T-cell (primary cell): ENCODE measurements at regions not wholly inside any gene's neighbourhood (a gene's known extent, or its start where the extent isn't known, plus 50 kb on each side); places are given as distances from the start of the nearest gene placed in this dataset.

Experiments
- ATAC-seq, 4 experiments: fragments of 200-7000 bp in 3 of 4; fragments of 150-1000 bp in 1 of 4; cut with Tn5 transposase; replicated peaks in 1 of 4; 1 replicate in 3 of 4; 2 replicates in 1 of 4; pipeline ENCODE4 v1.10.0; 2021; ENCODE audit warnings: moderate library complexity in 3 of 4, mild to moderate bottlenecking in 2 of 4, moderate number of reproducible peaks in 1 of 4
- CTCF ChIA-PET, 2 donors: fragments of 300-600 bp; sonication (Branson Sonifier 250); formaldehyde crosslinking; loops; one replicate each; lab custom pipeline; 2022; ENCODE audit warnings: antibody characterized with exemption in 2 of 2; lab: Charles Lee
- POLR2A ChIA-PET, 2 donors: fragments of 300-600 bp; sonication (Branson Sonifier 250); formaldehyde crosslinking; loops; one replicate each; lab custom pipeline; 2022; ENCODE audit warnings: antibody characterized with exemption in 2 of 2; lab: Charles Lee
- DNase-seq, 35 experiments: peaks; one replicate each; pipeline versions ENCODE4 v3.0.0 to v3.0.0-alpha.2; 2013 to 2023
- H3K27ac ChIP-seq: one replicate; pipeline ENCODE4 v1.5.1; 2013; ENCODE audit warnings: low read length
- H3K27me3 ChIP-seq, 2 experiments: replicated peaks in 1 of 2; 1 replicate in 1 of 2; 2 replicates in 1 of 2; pipeline versions ENCODE4 v1.6.1 to v1.7.0; 2013; ENCODE audit warnings: low read length in 1 of 2, mixed read lengths in 1 of 2; ENCODE audit not compliant: control insufficient read depth in 2 of 2, insufficient read depth in 2 of 2; ENCODE audit errors: extremely low read depth in 1 of 2
- H3K36me3 ChIP-seq, 2 donors: 1 replicate in 1 of 2; 2 replicates in 1 of 2; pipeline versions ENCODE4 v1.6.1 to v1.7.0; 2013; ENCODE audit warnings: low read length in 1 of 2; ENCODE audit not compliant: control insufficient read depth in 2 of 2, insufficient read depth in 1 of 2; ENCODE audit errors: extremely low read depth in 1 of 2
- H3K4me1 ChIP-seq, 2 experiments: 1 replicate in 1 of 2; 2 replicates in 1 of 2; pipeline versions ENCODE4 v1.6.1 to v1.7.0; 2013; ENCODE audit warnings: low read length in 2 of 2, mixed read lengths in 1 of 2; ENCODE audit not compliant: insufficient read depth in 2 of 2, control insufficient read depth in 1 of 2; ENCODE audit errors: extremely low read depth in 1 of 2
- H3K4me3 ChIP-seq, 2 donors: 1 replicate in 1 of 2; 2 replicates in 1 of 2; pipeline versions ENCODE4 v1.5.1 to v1.7.0; 2013; ENCODE audit warnings: mild to moderate bottlenecking in 2 of 2, low read length in 1 of 2, moderate library complexity in 1 of 2; ENCODE audit not compliant: control insufficient read depth in 1 of 2; ENCODE audit errors: extremely low read depth in 1 of 2
- H3K9me3 ChIP-seq: 2 replicates; pipeline ENCODE4 v1.7.0; 2013
- H3K27ac Mint-ChIP-seq, 2 donors: one replicate each; pipeline ENCODE4 v1.8.0; 2020 to 2021; ENCODE audit warnings: mild to moderate bottlenecking in 2 of 2, mixed read lengths in 2 of 2
- H3K27me3 Mint-ChIP-seq, 2 donors: one replicate each; pipeline ENCODE4 v1.8.0; 2021 to 2022; ENCODE audit warnings: mixed read lengths in 2 of 2
- H3K36me3 Mint-ChIP-seq: one replicate; pipeline ENCODE4 v1.8.0; 2021; ENCODE audit warnings: mixed read lengths
- H3K4me1 Mint-ChIP-seq, 3 donors: one replicate each; pipeline ENCODE4 v1.8.0; 2020 to 2022; ENCODE audit warnings: mixed read lengths in 3 of 3, mild to moderate bottlenecking in 1 of 3
- H3K4me3 Mint-ChIP-seq, 3 donors: one replicate each; pipeline ENCODE4 v1.8.0; 2020 to 2022; ENCODE audit warnings: mild to moderate bottlenecking in 3 of 3, mixed read lengths in 3 of 3, moderate library complexity in 3 of 3
- H3K9me3 Mint-ChIP-seq, 3 donors: one replicate each; pipeline ENCODE4 v1.8.0; 2020 to 2022; ENCODE audit warnings: mixed read lengths in 3 of 3
- WGBS: methylation state at CpG from one replicate; pipeline ENCODE4 v1.1.5; 2013; ENCODE audit warnings: missing lambda C conversion rate; ENCODE audit not compliant: insufficient coverage; 5-methylcytosine and 5-hydroxymethylcytosine counted together

GRCh38 chr5:120207129-120207528 lies 257.0 kb upstream of the PRR16 start:
- no peaks in the 10 kb centered on the region for H3K36me3 Mint-ChIP-seq
- H3K4me3 ChIP-seq, result no peak overlapping the region

GRCh38 chr5:120217001-120217400 lies 247.1 kb upstream of the PRR16 start:
- H3K27ac ChIP-seq, result no peak overlapping the region
- no peaks in the 10 kb centered on the region for H3K4me1 ChIP-seq
- ChIA-PET POLR2A (no interaction called here), CTCF (no interaction called here)
- Mint-ChIP-seq H3K36me3 (no peaks in the 10 kb centered on the region), H3K27ac (no peak overlapping the region), H3K4me3 (no peak overlapping the region), H3K9me3 (peaks cover 0 to 5% (median 2%) of the 10 kb centered on the region in 3 donors), H3K4me1 (no peaks in the 10 kb centered on the region), H3K27me3 (no peaks in the 10 kb centered on the region)
- ATAC-seq (no peak), DNase-seq (no peak)
- WGBS, result no CpG with 5 or more reads among the region's 2 CpGs
- H3K4me3 ChIP-seq, result no peak overlapping the region
- no peaks in the 10 kb centered on the region for H3K27me3 ChIP-seq
- no peaks in the 10 kb centered on the region for H3K36me3 ChIP-seq
- no peaks in the 10 kb centered on the region for H3K9me3 ChIP-seq

More at GRCh38 chr5:120207129-120207528, 257.0 kb upstream of the PRR16 start:
- POLR2A ChIA-PET, result no interaction called here
- Mint-ChIP-seq H3K27ac (no peak overlapping the region), H3K27me3 (no peaks in the 10 kb centered on the region), H3K9me3 (peaks cover 3 to 15% (median 12%) of the 10 kb centered on the region in 3 donors), H3K4me1 (no peaks in the 10 kb centered on the region), H3K4me3 (no peak overlapping the region)
- ATAC-seq (no peak), DNase-seq (no peak)
- Histone ChIP-seq H3K27ac (no peak overlapping the region), H3K27me3 (no peaks in the 10 kb centered on the region), H3K9me3 (no peaks in the 10 kb centered on the region), H3K36me3 (no peaks in the 10 kb centered on the region), H3K4me1 (no peaks in the 10 kb centered on the region)
- CTCF ChIA-PET, result no interaction called here

- POLR2A ChIA-PET, result no interaction called here
- Mint-ChIP-seq H3K27ac (no peak overlapping the region), H3K4me1 (no peaks in the 10 kb centered on the region), H3K36me3 (no peaks in the 10 kb centered on the region), H3K4me3 (no peak overlapping the region), H3K27me3 (no peaks in the 10 kb centered on the region), H3K9me3 (peaks cover 2 to 7% (median 4%) of the 10 kb centered on the region in 3 donors)
- DNase-seq (no peak), ATAC-seq (no peak)
- Histone ChIP-seq H3K27me3 (no peaks in the 10 kb centered on the region), H3K27ac (no peak overlapping the region), H3K4me3 (no peak overlapping the region), H3K36me3 (no peaks in the 10 kb centered on the region), H3K9me3 (no peaks in the 10 kb centered on the region), H3K4me1 (no peaks in the 10 kb centered on the region)
- WGBS, result 100% methylated on average over 1 of the region's 3 CpGs
- CTCF ChIA-PET, result no interaction called here
Measured at GRCh38 chr5:120219988-120220387, 244.1 kb upstream of the PRR16 start.

- Mint-ChIP-seq H3K4me3 (no peak overlapping the region), H3K9me3 (peaks cover 6 to 16% (median 8%) of the 10 kb centered on the region in 3 donors), H3K27me3 (no peaks in the 10 kb centered on the region), H3K27ac (no peak overlapping the region), H3K4me1 (no peaks in the 10 kb centered on the region), H3K36me3 (no peaks in the 10 kb centered on the region)
- Histone ChIP-seq H3K36me3 (no peaks in the 10 kb centered on the region), H3K4me1 (no peaks in the 10 kb centered on the region), H3K27me3 (no peaks in the 10 kb centered on the region), H3K4me3 (no peak overlapping the region), H3K9me3 (no peaks in the 10 kb centered on the region), H3K27ac (no peak overlapping the region)
- CTCF ChIA-PET, result no interaction called here
- DNase-seq, result no peak
- WGBS, result no CpG with 5 or more reads among the region's 2 CpGs
- ATAC-seq, result no peak
- POLR2A ChIA-PET, result no interaction called here
Measured at GRCh38 chr5:120225524-120225923, 238.6 kb upstream of the PRR16 start.

GRCh38 chr5:120228262-120229031 lies 235.7 kb upstream of the PRR16 start:
- Histone ChIP-seq H3K36me3 (no peaks in the 10 kb centered on the region), H3K4me1 (no peaks in the 10 kb centered on the region), H3K27me3 (no peaks in the 10 kb centered on the region), H3K4me3 (no peak overlapping the region), H3K9me3 (no peaks in the 10 kb centered on the region), H3K27ac (no peak overlapping the region)
- CTCF ChIA-PET, result interaction anchor here in 1 of 2 donors (0.6 kb wide), 1 partner anchor 1241 kb away, joined by 3 read pairs; no protein-coding TSS in a partner anchor
- no peaks in the 10 kb centered on the region for H3K27me3 Mint-ChIP-seq
- H3K9me3 Mint-ChIP-seq, result peaks cover 6 to 19% (median 8%) of the 10 kb centered on the region in 3 donors
- ATAC-seq, result no peak
- no peak for DNase-seq
- H3K36me3 Mint-ChIP-seq, result no peaks in the 10 kb centered on the region
- H3K4me1 Mint-ChIP-seq, result no peaks in the 10 kb centered on the region
- WGBS, result 70% methylated on average over 9 of the region's 10 CpGs
- POLR2A ChIA-PET, result no interaction called here
- H3K4me3 Mint-ChIP-seq, result no peak overlapping the region
- no peak overlapping the region for H3K27ac Mint-ChIP-seq

- Histone ChIP-seq H3K27me3 (no peaks in the 10 kb centered on the region), H3K4me1 (no peaks in the 10 kb centered on the region), H3K4me3 (no peak overlapping the region), H3K36me3 (no peaks in the 10 kb centered on the region), H3K27ac (no peak overlapping the region), H3K9me3 (no peaks in the 10 kb centered on the region)
- CTCF ChIA-PET, result no interaction called here
- Mint-ChIP-seq H3K4me1 (no peaks in the 10 kb centered on the region), H3K4me3 (no peak overlapping the region), H3K27me3 (no peaks in the 10 kb centered on the region), H3K27ac (no peak overlapping the region), H3K36me3 (no peaks in the 10 kb centered on the region), H3K9me3 (peaks cover 6 to 19% (median 8%) of the 10 kb centered on the region in 3 donors)
- WGBS, result 86% methylated on average over 1 of the region's 1 CpG
- ATAC-seq (no peak), DNase-seq (no peak)
- POLR2A ChIA-PET, result no interaction called here
Measured at GRCh38 chr5:120229036-120229435, 235.1 kb upstream of the PRR16 start.
